Upper lobe of left lung (tissue), 6 donors: ENCODE measurements at regions not wholly inside any gene's neighbourhood (a gene's known extent, or its start where the extent isn't known, plus 50 kb on each side); places are given as distances from the start of the nearest gene placed in this dataset.
"Not testable (repeated sequence)": the region's sequence is repeated elsewhere in the genome, so short reads cannot be mapped to it uniquely, and the experiment has no call there.

ENCODE experiments used
- ATAC-seq, 2 donors: fragments of 200-7000 bp; cut with Tn5 transposase; one replicate each; pipeline ENCODE4 v1.9.1; 2022; ENCODE audit warnings: mild to moderate bottlenecking in 2 of 2, moderate library complexity in 2 of 2; ENCODE audit not compliant: low FRiP score in 2 of 2
- DNase-seq, 2 donors: peaks; one replicate each; pipeline ENCODE4 v3.0.0-alpha.2; 2019 to 2020
- H3K27ac ChIP-seq, 4 donors: fragments of 200-600 bp; sonication (generic); one replicate each; pipeline ENCODE4 v1.5.1; 2016 to 2019
- H3K27me3 ChIP-seq, 4 donors: fragments of 200-600 bp; sonication (generic); one replicate each; pipeline ENCODE4 v1.5.1; 2017 to 2019
- H3K36me3 ChIP-seq, 4 donors: fragments of 200-600 bp; sonication (generic); one replicate each; pipeline ENCODE4 v1.5.1; 2016 to 2019
- H3K4me1 ChIP-seq, 4 donors: fragments of 200-600 bp; sonication (generic); one replicate each; pipeline ENCODE4 v1.5.1; 2018 to 2019
- H3K4me3 ChIP-seq, 4 donors: fragments of 200-600 bp; sonication (generic); one replicate each; pipeline ENCODE4 v1.5.1; 2017 to 2019; ENCODE audit warnings: mild to moderate bottlenecking in 2 of 4, moderate library complexity in 1 of 4
- H3K9me3 ChIP-seq, 4 donors: fragments of 200-600 bp; sonication (generic); one replicate each; pipeline ENCODE4 v1.5.1; 2018 to 2019
- CTCF ChIP-seq, 6 experiments: fragments of 450-650 bp in 4 of 6; fragments of 200-600 bp in 2 of 6; sonication (generic) in 2 of 6; IDR thresholded peaks; one replicate each; pipeline ENCODE4 v1.5.1; 2016 to 2019; ENCODE audit warnings: antibody characterized with exemption in 6 of 6
- EP300 ChIP-seq, 4 donors: sonication (generic); formaldehyde crosslinking; IDR thresholded peaks; one replicate each; pipeline ENCODE4 v1.5.1; 2017; ENCODE audit warnings: antibody characterized with exemption in 4 of 4, control low read depth in 2 of 4
- POLR2A ChIP-seq, 4 donors: fragments of 450-650 bp; IDR thresholded peaks; one replicate each; pipeline ENCODE4 v1.5.1; 2016 to 2017; ENCODE audit warnings: antibody characterized with exemption in 4 of 4, mild to moderate bottlenecking in 2 of 4
- POLR2AphosphoS5 ChIP-seq, 2 donors: sonication (generic); formaldehyde crosslinking; IDR thresholded peaks; one replicate each; pipeline ENCODE4 v1.5.1; 2017; ENCODE audit warnings: antibody characterized with exemption in 2 of 2
- WGBS, 2 donors: methylation state at CpG; one replicate each; pipeline ENCODE4 v1.1.5; 2017 to 2018; 5-methylcytosine and 5-hydroxymethylcytosine counted together
- donor health status: DM: no; HTN: no; CAD: no; lungs with moderate emphysema.
- donor health status: DM: no; HTN: yes; CAD: no; lungs with severe emphysema.

GRCh38 chr2:222358876-222359275, 60.1 kb upstream of the PAX3 start:
- no peaks in the 10 kb centered on the region for H3K27me3 ChIP-seq
- no peaks in the 10 kb centered on the region for H3K9me3 ChIP-seq
- DNase-seq, result peak in 1 of 2 donors; percentile 51
- WGBS, 2 donors, result 40 to 53% methylated on average over 1 of the region's 1 CpG
- H3K4me1 ChIP-seq, result peaks cover 0 to 6% (median 2%) of the 10 kb centered on the region in 4 donors
- peak in 1 of 2 donors; percentile 65 for ATAC-seq
- TF ChIP-seq EP300 (IDR thresholded peaks at IDR 0.05) (no peak), POLR2AphosphoS5 (IDR thresholded peaks at IDR 0.05) (peak; percentile 36 to 61)
- no peak overlapping the region for H3K27ac ChIP-seq
- H3K36me3 ChIP-seq, result no peaks in the 10 kb centered on the region
- no peak overlapping the region for H3K4me3 ChIP-seq

- peaks cover 0 to 6% (median 2%) of the 10 kb centered on the region in 4 donors for H3K4me1 ChIP-seq
- WGBS, 2 donors, result 78 to 80% methylated on average over 4 of the region's 4 CpGs
- no peaks in the 10 kb centered on the region for H3K9me3 ChIP-seq
- H3K36me3 ChIP-seq, result no peaks in the 10 kb centered on the region
- no peak for ATAC-seq
- H3K4me3 ChIP-seq, result no peak overlapping the region
- DNase-seq, result peak in 1 of 2 donors; percentile 20
- TF ChIP-seq EP300 (IDR thresholded peaks at IDR 0.05) (no peak), CTCF (IDR thresholded peaks at IDR 0.05) (no peak), POLR2AphosphoS5 (IDR thresholded peaks at IDR 0.05) (no peak), POLR2A (IDR thresholded peaks at IDR 0.05) (no peak)
- no peaks in the 10 kb centered on the region for H3K27me3 ChIP-seq
- no peak overlapping the region for H3K27ac ChIP-seq
Observed at GRCh38 chr2:222360146-222360545, 61.3 kb upstream of the PAX3 start.

GRCh38 chr2:222360997-222361396, 62.2 kb upstream of the PAX3 start:
- peaks cover 0 to 6% (median 2%) of the 10 kb centered on the region in 4 donors for H3K4me1 ChIP-seq
- H3K4me3 ChIP-seq, result no peak overlapping the region
- no peaks in the 10 kb centered on the region for H3K9me3 ChIP-seq
- no peaks in the 10 kb centered on the region for H3K27me3 ChIP-seq
- no peak for ATAC-seq
- no peak for TF ChIP-seq POLR2A (IDR thresholded peaks at IDR 0.05)
- no peak for TF ChIP-seq POLR2AphosphoS5 (IDR thresholded peaks at IDR 0.05)
- TF ChIP-seq EP300 (IDR thresholded peaks at IDR 0.05), result no peak
- no peak for TF ChIP-seq CTCF (IDR thresholded peaks at IDR 0.05)
- 80 to 87% methylated on average over 1 of the region's 1 CpG for WGBS, 2 donors
- no peaks in the 10 kb centered on the region for H3K36me3 ChIP-seq
- no peak for DNase-seq
- H3K27ac ChIP-seq, result no peak overlapping the region

GRCh38 chr2:222361787-222362186, 62.6 kb upstream of the SGPP2 start:
- no peaks in the 10 kb centered on the region for H3K36me3 ChIP-seq
- no peak overlapping the region for H3K27ac ChIP-seq
- H3K9me3 ChIP-seq, result no peaks in the 10 kb centered on the region
- H3K4me3 ChIP-seq, result no peak overlapping the region
- peaks cover 0 to 6% (median 2%) of the 10 kb centered on the region in 4 donors for H3K4me1 ChIP-seq
- TF ChIP-seq CTCF (IDR thresholded peaks at IDR 0.05) (no peak), EP300 (IDR thresholded peaks at IDR 0.05) (no peak), POLR2A (IDR thresholded peaks at IDR 0.05) (no peak), POLR2AphosphoS5 (IDR thresholded peaks at IDR 0.05) (no peak)
- WGBS, 2 donors, result 87 to 91% methylated on average over 3 of the region's 3 CpGs
- no peak for DNase-seq
- H3K27me3 ChIP-seq, result no peaks in the 10 kb centered on the region
- no peak for ATAC-seq

GRCh38 chr2:222362336-222362735, 62.0 kb upstream of the SGPP2 start:
- no peak for TF ChIP-seq POLR2AphosphoS5 (IDR thresholded peaks at IDR 0.05)
- no peaks in the 10 kb centered on the region for H3K36me3 ChIP-seq
- peaks cover 0 to 6% (median 2%) of the 10 kb centered on the region in 4 donors for H3K4me1 ChIP-seq
- no peak overlapping the region for H3K4me3 ChIP-seq
- no peaks in the 10 kb centered on the region for H3K27me3 ChIP-seq
- no peak overlapping the region for H3K27ac ChIP-seq
- ATAC-seq (no peak), DNase-seq (no peak)
- 66 to 67% methylated on average over 2 of the region's 2 CpGs for WGBS, 2 donors
- no peaks in the 10 kb centered on the region for H3K9me3 ChIP-seq

GRCh38 chr2:222364285-222364895, 60.0 kb upstream of the SGPP2 start:
- no peak for TF ChIP-seq EP300 (IDR thresholded peaks at IDR 0.05)
- TF ChIP-seq POLR2AphosphoS5 (IDR thresholded peaks at IDR 0.05), result no peak
- no peak for TF ChIP-seq POLR2A (IDR thresholded peaks at IDR 0.05)
- no peak for TF ChIP-seq CTCF (IDR thresholded peaks at IDR 0.05)
- Histone ChIP-seq H3K9me3 (no peaks in the 10 kb centered on the region), H3K4me3 (no peak overlapping the region), H3K36me3 (no peaks in the 10 kb centered on the region), H3K27ac (no peak overlapping the region), H3K4me1 (no peaks in the 10 kb centered on the region), H3K27me3 (no peaks in the 10 kb centered on the region)
- ATAC-seq (no peak), DNase-seq (no peak)
- 49 to 59% methylated on average over 3 of the region's 3 CpGs for WGBS, 2 donors

GRCh38 chr2:222368280-222368679, 56.1 kb upstream of the SGPP2 start:
- WGBS, 2 donors, result 20 to 60% methylated on average over 2 to 8 of the region's 8 CpGs
- ATAC-seq, H3K27ac ChIP-seq, H3K4me3 ChIP-seq, H3K27me3 ChIP-seq, H3K36me3 ChIP-seq, H3K9me3 ChIP-seq, H3K4me1 ChIP-seq: not testable (repeated sequence)
- peak; percentile 9 to 64 for DNase-seq
